ENCODE measurements at regions not wholly inside any gene's neighbourhood (a gene's known extent, or its start where the extent isn't known, plus 50 kb on each side); places are given as distances from the start of the nearest gene placed in this dataset.
"Not testable (repeated sequence)": the region's sequence is repeated elsewhere in the genome, so short reads cannot be mapped to it uniquely, and the experiment has no call there.

GRCh38 chr6:81256223-81256622 lies 496.3 kb downstream of the TENT5A start:
- TF ChIP-seq CTCF, POLR2A, POLR2AphosphoS5 (IDR thresholded peaks at IDR 0.05): not testable (repeated sequence)

All from prostate gland (tissue), 2 donors.